ENCODE measurements at regions not wholly inside any gene's neighbourhood (a gene's known extent, or its start where the extent isn't known, plus 50 kb on each side); places are given as distances from the start of the nearest gene placed in this dataset.

DNA sequence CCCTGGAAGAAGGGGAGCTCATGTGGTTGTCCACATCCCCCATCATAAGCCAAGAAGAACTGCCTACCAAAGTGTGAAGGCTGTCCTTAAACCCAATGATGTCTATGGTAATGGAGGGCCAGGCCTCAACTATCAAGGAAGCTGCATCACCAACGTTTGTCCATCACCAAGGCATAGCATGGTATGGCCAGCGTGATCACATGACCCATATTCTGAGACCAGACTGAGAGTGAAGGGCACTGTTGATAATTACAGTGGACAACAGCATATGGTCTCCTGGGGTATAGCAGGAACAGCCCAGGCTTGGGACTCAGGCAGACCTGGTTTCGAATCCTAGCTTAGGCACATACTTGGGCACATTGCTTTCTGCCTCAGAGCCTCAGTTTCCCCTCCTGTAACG lies 218.2 kb upstream of the RREB1 start:
- Histone ChIP-seq H3K9ac (no peak overlapping the region), H3K27ac (no peak overlapping the region), H2AFZ (replicated peaks) (no peak overlapping the region), H3F3A (ENCODE audit: low read depth) (no peaks in the 10 kb centered on the region), H3K36me3 (no peaks in the 10 kb centered on the region), H3K4me1 (peaks cover 7% of the 10 kb centered on the region), H3K4me3 (no peak overlapping the region), H3K27me3 (no peaks in the 10 kb centered on the region), H3K4me2 (no peak overlapping the region), H3K9me3 (ENCODE audit: low read depth) (no peaks in the 10 kb centered on the region), H4K20me1 (ENCODE audit: low read depth) (no peaks in the 10 kb centered on the region), H3K79me2 (ENCODE audit: low read depth) (no peaks in the 10 kb centered on the region)
- Mint-ChIP-seq H3K27ac (no peak overlapping the region), H3K27me3 (ENCODE audit: insufficient read depth, low read depth) (peaks cover 2% of the 10 kb centered on the region), H3K36me3 (no peaks in the 10 kb centered on the region), H3K4me3 (no peak overlapping the region), H3K9me3 (no peaks in the 10 kb centered on the region), H3K4me1 (peaks cover 3% of the 10 kb centered on the region)
- no peak for DNase-seq (ENCODE audit: low spot score)
- TF ChIP-seq CTCF (IDR thresholded peaks at IDR 0.05) (no peak), EZH2phosphoT487 (IDR thresholded peaks at IDR 0.05) (no peak), EZH2 (IDR thresholded peaks at IDR 0.05) (no peak)

DNA sequence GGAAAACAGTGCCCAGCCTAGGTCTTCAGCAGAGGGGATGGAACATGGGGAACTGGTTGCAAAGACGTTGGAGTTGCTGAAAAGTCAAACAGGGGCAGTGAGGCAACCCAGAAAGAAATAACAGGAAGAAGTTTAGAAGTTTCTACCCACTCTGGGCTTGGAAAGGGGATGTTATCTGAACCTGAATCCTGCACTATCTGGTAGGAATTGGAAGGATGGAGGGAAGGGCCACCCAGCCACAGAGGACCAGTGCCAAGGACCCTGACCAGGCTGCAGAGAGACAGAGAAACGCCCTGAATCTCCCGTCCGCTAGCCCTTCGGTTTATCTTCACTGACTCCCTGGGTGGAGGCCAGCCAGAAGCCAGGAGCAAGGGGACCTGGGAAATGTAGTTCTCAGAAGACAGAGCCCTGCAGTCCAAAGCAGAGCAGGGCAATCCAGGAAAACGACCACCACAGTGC lies 217.3 kb upstream of the RREB1 start:
- H3K27ac ChIP-seq: no peak overlapping the region
- H4K20me1 ChIP-seq (ENCODE audit: low read depth): no peaks in the 10 kb centered on the region
- no peaks in the 10 kb centered on the region for H3K27me3 ChIP-seq
- H3K79me2 ChIP-seq (ENCODE audit: low read depth): no peaks in the 10 kb centered on the region
- peak overlapping the region; percentile 58 for H3K4me2 ChIP-seq
- Mint-ChIP-seq H3K4me1 (peaks cover 3% of the 10 kb centered on the region), H3K36me3 (no peaks in the 10 kb centered on the region), H3K27me3 (ENCODE audit: insufficient read depth, low read depth) (peaks cover 4% of the 10 kb centered on the region), H3K9me3 (no peaks in the 10 kb centered on the region), H3K4me3 (peak overlapping the region; percentile 22), H3K27ac (no peak overlapping the region)
- peak; percentile 57 for DNase-seq (ENCODE audit: low spot score)
- TF ChIP-seq EZH2 (IDR thresholded peaks at IDR 0.05) (no peak), EZH2phosphoT487 (IDR thresholded peaks at IDR 0.05) (no peak), CTCF (IDR thresholded peaks at IDR 0.05) (no peak)
- H3K4me1 ChIP-seq: peaks cover 7% of the 10 kb centered on the region
- H3K9me3 ChIP-seq (ENCODE audit: low read depth): no peaks in the 10 kb centered on the region
- peak overlapping the region; percentile 99 for H2AFZ ChIP-seq (replicated peaks)
- no peak overlapping the region for H3K9ac ChIP-seq
- no peaks in the 10 kb centered on the region for H3F3A ChIP-seq (ENCODE audit: low read depth)
- H3K36me3 ChIP-seq: no peaks in the 10 kb centered on the region
- no peak overlapping the region for H3K4me3 ChIP-seq

- Mint-ChIP-seq H3K27me3 (ENCODE audit: insufficient read depth, low read depth) (peaks cover 8% of the 10 kb centered on the region), H3K4me1 (peaks cover 3% of the 10 kb centered on the region), H3K4me3 (no peak overlapping the region), H3K36me3 (no peaks in the 10 kb centered on the region), H3K9me3 (no peaks in the 10 kb centered on the region), H3K27ac (peak overlapping the region; percentile 50)
- Histone ChIP-seq H3K9me3 (ENCODE audit: low read depth) (no peaks in the 10 kb centered on the region), H3F3A (ENCODE audit: low read depth) (no peaks in the 10 kb centered on the region), H3K4me2 (no peak overlapping the region), H2AFZ (replicated peaks) (peak overlapping the region; percentile 99), H3K36me3 (no peaks in the 10 kb centered on the region), H3K4me1 (peaks cover 7% of the 10 kb centered on the region), H3K27ac (no peak overlapping the region), H3K9ac (no peak overlapping the region), H3K4me3 (no peak overlapping the region), H4K20me1 (ENCODE audit: low read depth) (no peaks in the 10 kb centered on the region), H3K27me3 (no peaks in the 10 kb centered on the region), H3K79me2 (ENCODE audit: low read depth) (no peaks in the 10 kb centered on the region)
- no peak for TF ChIP-seq EZH2 (IDR thresholded peaks at IDR 0.05)
- TF ChIP-seq CTCF (IDR thresholded peaks at IDR 0.05): no peak
- TF ChIP-seq EZH2phosphoT487 (IDR thresholded peaks at IDR 0.05): no peak
- no peak for DNase-seq (ENCODE audit: low spot score)
Observed at GRCh38 chr6:6891125-6891721, 216.5 kb upstream of the RREB1 start.

Measured in neural progenitor cell (in vitro differentiated cells).